ENCODE measurements at regions not wholly inside any gene's neighbourhood (a gene's known extent, or its start where the extent isn't known, plus 50 kb on each side); places are given as distances from the start of the nearest gene placed in this dataset.
A peak's percentile ranks its signal among the peaks of the same experiment; 100 is the strongest.

DNA sequence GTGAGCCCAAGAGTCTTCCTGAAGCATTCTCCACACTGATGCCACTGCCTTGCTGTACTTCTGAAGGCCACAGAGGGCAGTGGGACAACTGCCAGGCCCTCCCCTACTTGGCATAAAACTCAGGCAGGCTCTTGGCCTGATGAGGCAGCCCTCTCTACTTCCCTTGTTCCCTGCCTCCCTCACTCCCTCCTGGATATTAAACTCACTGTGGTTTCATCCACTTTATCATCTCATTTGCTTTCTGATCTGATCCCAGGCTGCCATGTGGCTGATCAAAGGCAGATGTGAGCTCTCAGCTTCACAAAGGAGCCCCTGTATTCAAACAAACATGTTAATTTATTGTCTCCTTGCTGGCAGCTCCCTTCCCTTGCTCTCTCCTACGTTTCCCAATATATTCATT, 533.5 kb downstream of the IGSF11 start:
- Histone ChIP-seq H3K4me2 (no peak overlapping the region; the same call in 1 of the 2 replicates), H3K27ac (ENCODE audit: low read depth in 2 of 2, low read length in 1 of 2) (peak overlapping the region; percentile 29 to 65; a peak in 3 of 4 replicates), H2AFZ (ENCODE audit: low read depth) (peak overlapping the region; percentile 52; the same call in 1 of the 2 replicates), H3K27me3 (ENCODE audit: insufficient read depth) (no peaks in the 10 kb centered on the region), H3K4me3 (ENCODE audit: low read depth in 2 of 2, low read length in 1 of 2) (no peak overlapping the region), H3K9me3 (no peaks in the 10 kb centered on the region), H3K79me2 (ENCODE audit: insufficient read depth) (no peaks in the 10 kb centered on the region), H3K4me1 (ENCODE audit: control insufficient read depth in 1 of 2, insufficient read depth in 2 of 2, low read depth in 1 of 2, low read length in 1 of 2) (peaks cover 0 to 13% of the 10 kb centered on the region in 2 experiments; a peak in 2 of 4 replicates), H3K36me3 (replicated peaks in 1 of 2; ENCODE audit: control insufficient read depth in 1 of 2, insufficient read depth in 2 of 2, low read length in 1 of 2) (no peaks in the 10 kb centered on the region), H3K9ac (no peak overlapping the region), H3F3A (replicated peaks; ENCODE audit: insufficient read depth) (no peaks in the 10 kb centered on the region), H3K9me2 (no peaks in the 10 kb centered on the region), H4K20me1 (ENCODE audit: insufficient read depth) (no peaks in the 10 kb centered on the region)
- WGBS (ENCODE audit: low lambda C conversion rate) = 0% methylated on average over 1 of the region's 1 CpG
- ChIA-PET POLR2A (interaction anchor here (0.6 kb wide), 1 partner anchor 64 kb away, joined by 5 read pairs; no protein-coding TSS in a partner anchor), CTCF (interaction anchor here (0.6 to 1.2 kb wide), 3 partner anchors 19 to 125 kb away, joined by 3 to 4 read pairs (median 3); no protein-coding TSS in a partner anchor)
- TF ChIP-seq NRF1 (IDR thresholded peaks at IDR 0.05; ENCODE audit: low read depth, low read length) (no peak), GATA2 (CRISPR knock-in tag; IDR thresholded peaks at IDR 0.05) (peak; percentile 71), NFIC (IDR thresholded peaks at IDR 0.05; ENCODE audit: borderline replicate concordance) (peak; percentile 29; the same call in 1 of the 2 replicates), TCF12 (IDR thresholded peaks at IDR 0.05) (peak; percentile 32; the same call in 1 of the 2 replicates), EP300 (IDR thresholded peaks at IDR 0.05; ENCODE audit: borderline replicate concordance in 1 of 2, low read depth in 1 of 2, low read length in 1 of 2) (peak in 1 of 2 experiments; percentile 63; a peak in 2 of 4 replicates), FOXM1 (IDR thresholded peaks at IDR 0.05; ENCODE audit: low read depth) (no peak), POLR2AphosphoS5 (IDR thresholded peaks at IDR 0.05; ENCODE audit: low read depth, low read length) (no peak), RCOR1 (IDR thresholded peaks at IDR 0.05; ENCODE audit: low read length) (0 out of 2 replicates have a peak, but pooled peaks have one; percentile 9), MXI1 (IDR thresholded peaks at IDR 0.05; ENCODE audit: low read depth, low read length) (peak; percentile 29; the same call in 1 of the 2 replicates), FOSL2 (IDR thresholded peaks at IDR 0.05; ENCODE audit: borderline replicate concordance, low read depth) (no peak), RAD21 (IDR thresholded peaks at IDR 0.05; ENCODE audit: low read length) (peak; percentile 42)
- TF ChIP-seq, protein P1, sequence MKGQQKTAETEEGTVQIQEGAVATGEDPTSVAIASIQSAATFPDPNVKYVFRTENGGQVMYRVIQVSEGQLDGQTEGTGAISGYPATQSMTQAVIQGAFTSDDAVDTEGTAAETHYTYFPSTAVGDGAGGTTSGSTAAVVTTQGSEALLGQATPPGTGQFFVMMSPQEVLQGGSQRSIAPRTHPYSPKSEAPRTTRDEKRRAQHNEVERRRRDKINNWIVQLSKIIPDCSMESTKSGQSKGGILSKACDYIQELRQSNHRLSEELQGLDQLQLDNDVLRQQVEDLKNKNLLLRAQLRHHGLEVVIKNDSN (IDR thresholded peaks at IDR 0.05; ENCODE audit: borderline replicate concordance, low read depth) = no peak
- TF ChIP-seq, protein P2, sequence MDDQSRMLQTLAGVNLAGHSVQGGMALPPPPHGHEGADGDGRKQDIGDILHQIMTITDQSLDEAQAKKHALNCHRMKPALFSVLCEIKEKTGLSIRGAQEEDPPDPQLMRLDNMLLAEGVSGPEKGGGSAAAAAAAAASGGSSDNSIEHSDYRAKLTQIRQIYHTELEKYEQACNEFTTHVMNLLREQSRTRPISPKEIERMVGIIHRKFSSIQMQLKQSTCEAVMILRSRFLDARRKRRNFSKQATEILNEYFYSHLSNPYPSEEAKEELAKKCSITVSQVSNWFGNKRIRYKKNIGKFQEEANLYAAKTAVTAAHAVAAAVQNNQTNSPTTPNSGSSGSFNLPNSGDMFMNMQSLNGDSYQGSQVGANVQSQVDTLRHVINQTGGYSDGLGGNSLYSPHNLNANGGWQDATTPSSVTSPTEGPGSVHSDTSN (IDR thresholded peaks at IDR 0.05) = no peak
- TF ChIP-seq, protein P3, sequence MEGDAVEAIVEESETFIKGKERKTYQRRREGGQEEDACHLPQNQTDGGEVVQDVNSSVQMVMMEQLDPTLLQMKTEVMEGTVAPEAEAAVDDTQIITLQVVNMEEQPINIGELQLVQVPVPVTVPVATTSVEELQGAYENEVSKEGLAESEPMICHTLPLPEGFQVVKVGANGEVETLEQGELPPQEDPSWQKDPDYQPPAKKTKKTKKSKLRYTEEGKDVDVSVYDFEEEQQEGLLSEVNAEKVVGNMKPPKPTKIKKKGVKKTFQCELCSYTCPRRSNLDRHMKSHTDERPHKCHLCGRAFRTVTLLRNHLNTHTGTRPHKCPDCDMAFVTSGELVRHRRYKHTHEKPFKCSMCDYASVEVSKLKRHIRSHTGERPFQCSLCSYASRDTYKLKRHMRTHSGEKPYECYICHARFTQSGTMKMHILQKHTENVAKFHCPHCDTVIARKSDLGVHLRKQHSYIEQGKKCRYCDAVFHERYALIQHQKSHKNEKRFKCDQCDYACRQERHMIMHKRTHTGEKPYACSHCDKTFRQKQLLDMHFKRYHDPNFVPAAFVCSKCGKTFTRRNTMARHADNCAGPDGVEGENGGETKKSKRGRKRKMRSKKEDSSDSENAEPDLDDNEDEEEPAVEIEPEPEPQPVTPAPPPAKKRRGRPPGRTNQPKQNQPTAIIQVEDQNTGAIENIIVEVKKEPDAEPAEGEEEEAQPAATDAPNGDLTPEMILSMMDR (IDR thresholded peaks at IDR 0.05) = peak; percentile 19; the same call in 1 of the 2 replicates
- DNase-seq = peak; percentile 58

DNA sequence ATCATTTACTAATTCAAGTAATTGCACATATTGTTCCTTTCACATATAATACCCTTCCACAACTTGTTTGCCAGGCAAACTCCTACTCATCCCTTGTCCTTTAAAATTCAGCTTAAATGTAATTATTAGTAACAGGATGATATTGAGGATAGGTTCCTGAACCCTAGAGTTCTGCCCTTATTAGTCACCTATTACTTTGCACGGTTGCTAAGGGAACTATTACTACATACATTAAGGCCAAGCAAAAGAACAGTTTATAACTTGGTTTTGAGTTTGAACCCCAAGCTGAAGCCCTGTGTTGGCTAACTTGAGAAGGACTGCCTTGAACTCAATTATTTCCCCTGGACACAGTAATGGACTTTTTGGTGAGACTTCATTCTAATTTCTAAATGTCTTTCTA, 529.7 kb downstream of the IGSF11 start:
- peaks cover 0 to 13% of the 10 kb centered on the region in 2 experiments; a peak in 2 of 4 replicates for H3K4me1 ChIP-seq (ENCODE audit: control insufficient read depth in 1 of 2, insufficient read depth in 2 of 2, low read depth in 1 of 2, low read length in 1 of 2)
- no peaks in the 10 kb centered on the region for H4K20me1 ChIP-seq (ENCODE audit: insufficient read depth)
- CTCF ChIA-PET = no interaction called here
- no peak overlapping the region for H3K4me3 ChIP-seq (ENCODE audit: low read depth in 2 of 2, low read length in 1 of 2)
- no peaks in the 10 kb centered on the region for H3K79me2 ChIP-seq (ENCODE audit: insufficient read depth)
- no peak overlapping the region for H3K9ac ChIP-seq
- no peak overlapping the region for H2AFZ ChIP-seq (ENCODE audit: low read depth)
- no peaks in the 10 kb centered on the region for H3F3A ChIP-seq (replicated peaks; ENCODE audit: insufficient read depth)
- DNase-seq = no peak
- no peak overlapping the region for H3K4me2 ChIP-seq
- no peaks in the 10 kb centered on the region for H3K9me3 ChIP-seq
- no peaks in the 10 kb centered on the region for H3K27me3 ChIP-seq (ENCODE audit: insufficient read depth)
- 72% methylated on average over 1 of the region's 1 CpG for WGBS (ENCODE audit: low lambda C conversion rate)
- POLR2A ChIA-PET = no interaction called here
- no peaks in the 10 kb centered on the region for H3K36me3 ChIP-seq (replicated peaks in 1 of 2; ENCODE audit: control insufficient read depth in 1 of 2, insufficient read depth in 2 of 2, low read length in 1 of 2)
- no peak for TF ChIP-seq NRF1 (IDR thresholded peaks at IDR 0.05; ENCODE audit: low read depth, low read length)
- no peak for TF ChIP-seq MEF2A (IDR thresholded peaks at IDR 0.05; ENCODE audit: borderline replicate concordance, low read depth)
- no peak for TF ChIP-seq RXRA (IDR thresholded peaks at IDR 0.05; ENCODE audit: borderline replicate concordance, low read depth)
- TF ChIP-seq JUND (IDR thresholded peaks at IDR 0.05) = no peak
- no peak for TF ChIP-seq RAD21 (IDR thresholded peaks at IDR 0.05; ENCODE audit: low read length)
- TF ChIP-seq FOXM1 (IDR thresholded peaks at IDR 0.05; ENCODE audit: low read depth) = no peak
- TF ChIP-seq CHD2 (IDR thresholded peaks at IDR 0.05; ENCODE audit: low read length, partially characterized antibody) = no peak
- H3K27ac ChIP-seq (ENCODE audit: low read depth in 2 of 2, low read length in 1 of 2) = no peak overlapping the region
- H3K9me2 ChIP-seq = no peaks in the 10 kb centered on the region
